GM23338 (cell line): ENCODE measurements at regions not wholly inside any gene's neighbourhood (a gene's known extent, or its start where the extent isn't known, plus 50 kb on each side); places are given as distances from the start of the nearest gene placed in this dataset.
"Not testable (repeated sequence)": the region's sequence is repeated elsewhere in the genome, so short reads cannot be mapped to it uniquely, and the experiment has no call there.

Experiments
- ATAC-seq: fragments of 200-7000 bp; cut with Tn5 transposase; 3 replicates; pipeline ENCODE4 v1.9.1; 2020
- DNase-seq: peaks from one replicate; pipeline ENCODE4 v3.0.0-alpha.2; 2015; ENCODE audit warnings: low spot score
- H2AFZ ChIP-seq: fragments of 200-600 bp; sonication (generic); 2 replicates; pipeline ENCODE4 v1.8.0; 2016; ENCODE audit warnings: antibody characterized with exemption, mild to moderate bottlenecking, moderate library complexity
- H3F3A ChIP-seq: fragments of 200-600 bp; sonication (generic); replicated peaks from 2 replicates; pipeline ENCODE4 v1.8.0; 2017; ENCODE audit warnings: antibody characterized with exemption, mixed run types, low read depth
- H3K27ac ChIP-seq: fragments of 200-600 bp; sonication (generic); 2 replicates; pipeline ENCODE4 v1.6.1; 2016; ENCODE audit warnings: low read depth
- H3K27me3 ChIP-seq: fragments of 200-600 bp; sonication (generic); 2 replicates; pipeline ENCODE4 v1.8.0; 2016; ENCODE audit warnings: mild to moderate bottlenecking, mixed run types, moderate library complexity; ENCODE audit not compliant: insufficient read depth
- H3K36me3 ChIP-seq: fragments of 200-600 bp; sonication (generic); 2 replicates; pipeline ENCODE4 v1.8.0; 2016; ENCODE audit warnings: mild to moderate bottlenecking; ENCODE audit not compliant: insufficient read depth
- H3K4me1 ChIP-seq: fragments of 200-600 bp; sonication (generic); 2 replicates; pipeline ENCODE4 v1.8.0; 2016; ENCODE audit warnings: mild to moderate bottlenecking, moderate library complexity; ENCODE audit not compliant: insufficient read depth
- H3K4me2 ChIP-seq: fragments of 200-600 bp; sonication (generic); 2 replicates; pipeline ENCODE4 v1.7.1; 2017; ENCODE audit warnings: mixed run types
- H3K4me3 ChIP-seq: fragments of 200-600 bp; sonication (generic); 2 replicates; pipeline ENCODE4 v1.6.1; 2016; ENCODE audit warnings: mixed run types
- H3K79me2 ChIP-seq: fragments of 200-600 bp; sonication (generic); replicated peaks from 2 replicates; pipeline ENCODE4 v1.8.0; 2017; ENCODE audit warnings: mild to moderate bottlenecking; ENCODE audit not compliant: insufficient read depth
- H3K9me2 ChIP-seq: fragments of 200-600 bp; sonication (generic); 2 replicates; pipeline ENCODE4 v1.8.0; 2017; ENCODE audit not compliant: insufficient read depth
- H4K20me1 ChIP-seq: fragments of 200-600 bp; sonication (generic); replicated peaks from 2 replicates; pipeline ENCODE4 v1.8.0; 2017; ENCODE audit warnings: mild to moderate bottlenecking; ENCODE audit not compliant: insufficient read depth
- H3K27ac Mint-ChIP-seq: 2 replicates; pipeline ENCODE4 v1.8.0; 2020; ENCODE audit warnings: inconsistent platforms, mild to moderate bottlenecking, moderate library complexity, mixed read lengths
- H3K27me3 Mint-ChIP-seq: 3 replicates; pipeline ENCODE4 v1.8.0; 2022; ENCODE audit warnings: low read depth, mild to moderate bottlenecking, moderate library complexity, mixed read lengths, inconsistent platforms; ENCODE audit not compliant: insufficient read depth, poor library complexity
- H3K36me3 Mint-ChIP-seq: 3 replicates; pipeline ENCODE4 v1.8.0; 2021; ENCODE audit warnings: low read depth, mild to moderate bottlenecking, inconsistent platforms, moderate library complexity, mixed read lengths
- H3K4me1 Mint-ChIP-seq: 3 replicates; pipeline ENCODE4 v1.8.0; 2020; ENCODE audit warnings: mild to moderate bottlenecking, inconsistent platforms, mixed read lengths
- H3K4me3 Mint-ChIP-seq: 3 replicates; pipeline ENCODE4 v1.8.0; 2021; ENCODE audit warnings: moderate library complexity, mild to moderate bottlenecking, inconsistent platforms, mixed read lengths
- H3K9me3 Mint-ChIP-seq: 3 replicates; pipeline ENCODE4 v1.8.0; 2020; ENCODE audit warnings: moderate library complexity, mild to moderate bottlenecking, inconsistent platforms, mixed read lengths
- CREB1 ChIP-seq: fragments of 250-450 bp; sonication (Bioruptor Pico); IDR thresholded peaks from 2 replicates; pipeline ENCODE4 v1.5.0; 2020; ENCODE audit warnings: low read depth, mild to moderate bottlenecking, moderate library complexity
- CTCF ChIP-seq, 2 experiments: fragments of 200-600 bp in 1 of 2; sonication (generic) in 1 of 2; conservative IDR thresholded peaks; 2 replicates each; pipeline versions ENCODE4 v1.5.1 to v1.6.1; 2016 to 2017; ENCODE audit warnings: antibody characterized with exemption in 2 of 2, low read depth in 2 of 2, mild to moderate bottlenecking in 2 of 2, moderate library complexity in 1 of 2
- ETS1 ChIP-seq: IDR thresholded peaks from 2 replicates; pipeline ENCODE4 v1.6.1; 2016; ENCODE audit warnings: antibody characterized with exemption
- EZH2 ChIP-seq: fragments of 200-600 bp; sonication (generic); IDR thresholded peaks from one replicate; pipeline ENCODE4 v1.8.0; 2017; ENCODE audit warnings: antibody characterized with exemption, mild to moderate bottlenecking, low read depth; ENCODE audit not compliant: unreplicated experiment
- EZH2phosphoT487 ChIP-seq: fragments of 200-600 bp; sonication (generic); IDR thresholded peaks from one replicate; pipeline ENCODE4 v1.8.1; 2018; ENCODE audit warnings: antibody characterized with exemption; ENCODE audit not compliant: unreplicated experiment
- JUNB ChIP-seq: IDR thresholded peaks from one replicate; pipeline ENCODE4 v1.6.1; 2016; ENCODE audit warnings: antibody characterized with exemption; ENCODE audit not compliant: unreplicated experiment
- NANOG ChIP-seq: IDR thresholded peaks from 2 replicates; pipeline ENCODE4 v1.6.1; 2016; ENCODE audit warnings: antibody characterized with exemption, borderline replicate concordance
- REST ChIP-seq: IDR thresholded peaks from one replicate; pipeline ENCODE4 v1.6.1; 2018; ENCODE audit warnings: antibody characterized with exemption; ENCODE audit not compliant: unreplicated experiment
- STAT1 ChIP-seq: IDR thresholded peaks from one replicate; pipeline ENCODE4 v1.6.1; 2016; ENCODE audit warnings: antibody characterized with exemption; ENCODE audit not compliant: unreplicated experiment
- ZNF114 ChIP-seq: fragments of 250-450 bp; sonication (Bioruptor Pico); IDR thresholded peaks from 2 replicates; pipeline ENCODE4 v1.5.0; 2020; ENCODE audit warnings: mild to moderate bottlenecking, moderate library complexity
- ZNF462 ChIP-seq: fragments of 250-450 bp; sonication (Bioruptor Pico); IDR thresholded peaks from 2 replicates; pipeline ENCODE4 v1.5.0; 2020; ENCODE audit warnings: mild to moderate bottlenecking, moderate library complexity

GRCh38 chr10:3255075-3255474, 82.5 kb upstream of the PITRM1 start:
- TF ChIP-seq EZH2phosphoT487 (no peak), JUNB (no peak), STAT1 (no peak), CREB1 (CRISPR knock-in tag) (no peak), ETS1 (no peak), EZH2 (no peak), ZNF462 (no peak), CTCF (conservative IDR thresholded peaks at IDR 0.05; ENCODE audit: low read depth in 2 of 2) (no peak), ZNF114 (no peak), NANOG (no peak), REST (no peak)
- Mint-ChIP-seq H3K9me3 (no peaks in the 10 kb centered on the region), H3K27ac (no peak overlapping the region), H3K36me3 (no peaks in the 10 kb centered on the region), H3K4me1 (no peaks in the 10 kb centered on the region), H3K27me3 (peaks cover 2% of the 10 kb centered on the region), H3K4me3 (no peak overlapping the region)
- no peak overlapping the region for H3K27ac ChIP-seq
- DNase-seq: no peak
- H3K79me2 ChIP-seq: no peaks in the 10 kb centered on the region
- no peaks in the 10 kb centered on the region for H3K9me2 ChIP-seq
- no peak overlapping the region for H2AFZ ChIP-seq
- H3K27me3 ChIP-seq: no peaks in the 10 kb centered on the region
- ATAC-seq: no peak
- no peaks in the 10 kb centered on the region for H4K20me1 ChIP-seq
- no peaks in the 10 kb centered on the region for H3K4me1 ChIP-seq
- no peak overlapping the region for H3K4me3 ChIP-seq
- H3F3A ChIP-seq: no peaks in the 10 kb centered on the region
- H3K4me2 ChIP-seq: no peak overlapping the region
- no peaks in the 10 kb centered on the region for H3K36me3 ChIP-seq

GRCh38 chr10:3253974-3254373, 81.4 kb upstream of the PITRM1 start:
- H3K27me3 Mint-ChIP-seq, H3K27ac ChIP-seq, H3F3A ChIP-seq, H3K4me3 Mint-ChIP-seq, ATAC-seq, H3K36me3 Mint-ChIP-seq, H3K79me2 ChIP-seq, H3K27me3 ChIP-seq, H3K4me1 Mint-ChIP-seq, H3K4me3 ChIP-seq, H3K4me2 ChIP-seq, DNase-seq, H3K36me3 ChIP-seq, H4K20me1 ChIP-seq, H3K9me3 Mint-ChIP-seq, H3K27ac Mint-ChIP-seq, H3K9me2 ChIP-seq, H3K4me1 ChIP-seq, H2AFZ ChIP-seq: not testable (repeated sequence)
